Fibroblast of lung (primary cell): ENCODE measurements at regions not wholly inside any gene's neighbourhood (a gene's known extent, or its start where the extent isn't known, plus 50 kb on each side); places are given as distances from the start of the nearest gene placed in this dataset.

Experiments
- DNase-seq, 2 donors: peaks; one replicate each; pipeline versions ENCODE4 v3.0.0 to v3.0.0-alpha.2; 2010; ENCODE audit warnings: low read depth in 2 of 2
- H2AFZ ChIP-seq: 2 replicates; pipeline ENCODE4 v1.5.1; 2012; ENCODE audit warnings: low read length, control low read depth, inconsistent platforms
- H3K27ac ChIP-seq: 2 replicates; pipeline ENCODE4 v1.5.1; 2011; ENCODE audit warnings: low read length, control low read depth; ENCODE audit not compliant: insufficient read depth
- H3K27me3 ChIP-seq: 2 replicates; pipeline ENCODE4 v1.5.1; 2011; ENCODE audit warnings: mild to moderate bottlenecking, low read length; ENCODE audit not compliant: control insufficient read depth, insufficient read depth
- H3K36me3 ChIP-seq: 2 replicates; pipeline ENCODE4 v1.5.1; 2011; ENCODE audit warnings: low read length; ENCODE audit not compliant: control insufficient read depth, insufficient read depth
- H3K4me1 ChIP-seq: 2 replicates; pipeline ENCODE4 v1.5.1; 2011; ENCODE audit warnings: low read length; ENCODE audit not compliant: control insufficient read depth, insufficient read depth; ENCODE audit errors: extremely low read depth
- H3K4me2 ChIP-seq: 2 replicates; pipeline ENCODE4 v1.5.1; 2011; ENCODE audit warnings: low read length, control low read depth; ENCODE audit not compliant: insufficient read depth; ENCODE audit errors: extremely low read depth
- H3K4me3 ChIP-seq, 4 experiments: fragments of 200-600 bp in 1 of 4; sonication (generic) in 1 of 4; replicated peaks in 1 of 4; 2 replicates each; pipeline ENCODE4 v1.5.1; 2011 to 2016; ENCODE audit warnings: low read length in 4 of 4, low read depth in 3 of 4, mild to moderate bottlenecking in 3 of 4, control low read depth in 2 of 4, inconsistent platforms in 1 of 4, mixed read lengths in 1 of 4; ENCODE audit not compliant: insufficient read depth in 1 of 4; ENCODE audit errors: control extremely low read depth in 1 of 4
- H3K79me2 ChIP-seq: 2 replicates; pipeline ENCODE4 v1.5.1; 2012; ENCODE audit warnings: mild to moderate bottlenecking, low read length, inconsistent platforms; ENCODE audit not compliant: control insufficient read depth, insufficient read depth
- H3K9ac ChIP-seq: 2 replicates; pipeline ENCODE4 v1.5.1; 2011; ENCODE audit warnings: mild to moderate bottlenecking, low read length, control low read depth; ENCODE audit not compliant: insufficient read depth
- H3K9me3 ChIP-seq: 2 replicates; pipeline ENCODE4 v1.5.1; 2012; ENCODE audit warnings: low read depth, low read length; ENCODE audit not compliant: control insufficient read depth, insufficient read depth
- H4K20me1 ChIP-seq: 2 replicates; pipeline ENCODE4 v1.5.1; 2011; ENCODE audit warnings: low read length; ENCODE audit not compliant: control insufficient read depth, insufficient read depth; ENCODE audit errors: extremely low read depth
- CTCF ChIP-seq, 2 donors: IDR thresholded peaks in 1 of 2; conservative IDR thresholded peaks in 1 of 2; 1 replicate in 1 of 2; 2 replicates in 1 of 2; pipeline ENCODE4 v1.5.1; 2011 to 2012; ENCODE audit warnings: low read length in 2 of 2, control low read depth in 1 of 2, inconsistent platforms in 1 of 2, low read depth in 1 of 2, mild to moderate bottlenecking in 1 of 2
- EZH2 ChIP-seq: IDR thresholded peaks from 2 replicates; pipeline ENCODE4 v1.5.1; 2012; ENCODE audit warnings: low read length, control low read depth, mild to moderate bottlenecking; ENCODE audit errors: missing control alignments

GRCh38 chr5:106698169-106698568, 972.6 kb downstream of the EFNA5 start:
- Histone ChIP-seq H3K4me1 (no peaks in the 10 kb centered on the region), H3K27ac (no peak overlapping the region), H3K36me3 (no peaks in the 10 kb centered on the region), H2AFZ (no peak overlapping the region), H4K20me1 (no peaks in the 10 kb centered on the region), H3K9ac (no peak overlapping the region), H3K27me3 (no peaks in the 10 kb centered on the region), H3K9me3 (no peaks in the 10 kb centered on the region), H3K4me2 (no peak overlapping the region), H3K4me3 (no peak overlapping the region), H3K79me2 (no peaks in the 10 kb centered on the region)
- TF ChIP-seq CTCF (conservative IDR thresholded peaks at IDR 0.05 in 1 of 2, IDR thresholded peaks at IDR 0.05 in 1 of 2; ENCODE audit: low read depth in 1 of 2, low read length in 2 of 2) (no peak), EZH2 (no peak)
- DNase-seq = no peak

GRCh38 chr5:106691701-106692100, 979.0 kb downstream of the EFNA5 start:
- no peaks in the 10 kb centered on the region for H3K79me2 ChIP-seq
- no peaks in the 10 kb centered on the region for H4K20me1 ChIP-seq
- H3K27ac ChIP-seq = no peak overlapping the region
- TF ChIP-seq CTCF (conservative IDR thresholded peaks at IDR 0.05 in 1 of 2, IDR thresholded peaks at IDR 0.05 in 1 of 2; ENCODE audit: low read depth in 1 of 2, low read length in 2 of 2) = no peak
- TF ChIP-seq EZH2 = no peak
- no peak overlapping the region for H3K9ac ChIP-seq
- H3K9me3 ChIP-seq = no peaks in the 10 kb centered on the region
- no peak overlapping the region for H3K4me3 ChIP-seq
- H3K36me3 ChIP-seq = no peaks in the 10 kb centered on the region
- no peaks in the 10 kb centered on the region for H3K4me1 ChIP-seq
- DNase-seq = no peak
- no peak overlapping the region for H2AFZ ChIP-seq
- no peaks in the 10 kb centered on the region for H3K27me3 ChIP-seq
- H3K4me2 ChIP-seq = no peak overlapping the region

GRCh38 chr5:106690585-106690984, 980.2 kb downstream of the EFNA5 start:
- Histone ChIP-seq H2AFZ (no peak overlapping the region), H3K36me3 (no peaks in the 10 kb centered on the region), H3K27ac (no peak overlapping the region), H3K9ac (no peak overlapping the region), H3K27me3 (no peaks in the 10 kb centered on the region), H3K79me2 (no peaks in the 10 kb centered on the region), H4K20me1 (no peaks in the 10 kb centered on the region), H3K4me2 (no peak overlapping the region), H3K9me3 (no peaks in the 10 kb centered on the region), H3K4me1 (no peaks in the 10 kb centered on the region), H3K4me3 (no peak overlapping the region)
- no peak for DNase-seq
- TF ChIP-seq EZH2 (no peak), CTCF (conservative IDR thresholded peaks at IDR 0.05 in 1 of 2, IDR thresholded peaks at IDR 0.05 in 1 of 2; ENCODE audit: low read depth in 1 of 2, low read length in 2 of 2) (no peak)
